Epithelial cell of esophagus (primary cell): ENCODE measurements at regions not wholly inside any gene's neighbourhood (a gene's known extent, or its start where the extent isn't known, plus 50 kb on each side); places are given as distances from the start of the nearest gene placed in this dataset.

ENCODE experiments used
- DNase-seq: peaks from one replicate; pipeline ENCODE4 v3.0.0; 2010; ENCODE audit warnings: low read depth
- H3K4me3 ChIP-seq: 2 replicates; pipeline ENCODE4 v1.5.1; 2011; ENCODE audit warnings: mild to moderate bottlenecking, low read length, control low read depth
- TF ChIP-seq, protein P1 (sequence below): IDR thresholded peaks from 2 replicates; pipeline ENCODE4 v1.5.1; 2011; ENCODE audit warnings: low read depth, mild to moderate bottlenecking, low read length, control low read depth, inconsistent platforms; ENCODE audit not compliant: insufficient read depth; ENCODE audit errors: missing control alignments

DNA sequence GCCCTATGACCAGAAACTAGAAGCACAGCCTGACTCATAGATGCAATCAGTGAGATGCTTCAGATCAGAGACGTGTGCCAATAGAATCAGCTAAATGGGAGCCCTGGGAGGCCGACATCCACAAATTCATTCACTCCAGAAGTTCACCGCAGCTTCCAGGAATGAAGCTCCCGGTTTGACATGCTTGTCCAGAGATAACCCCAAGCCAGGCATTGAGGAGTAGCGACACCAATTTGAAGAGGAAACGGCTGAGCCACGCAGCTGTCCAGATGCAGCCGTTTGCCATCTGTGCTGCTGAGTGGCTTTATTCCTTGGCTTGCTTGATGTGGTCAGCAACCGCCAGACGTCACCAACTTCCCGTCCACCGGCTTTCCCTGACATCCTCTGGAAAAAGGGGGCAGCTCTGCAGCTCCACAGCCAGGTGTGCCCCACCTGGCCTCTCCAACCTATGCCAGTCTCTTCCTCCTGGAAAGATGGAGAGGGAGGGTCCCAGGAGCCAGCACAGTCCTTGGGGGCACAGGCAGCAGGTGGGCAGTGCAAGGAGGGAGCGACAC, 123.9 kb upstream of the OPCML start:
- no peak overlapping the region for H3K4me3 ChIP-seq
- TF ChIP-seq, protein P1, sequence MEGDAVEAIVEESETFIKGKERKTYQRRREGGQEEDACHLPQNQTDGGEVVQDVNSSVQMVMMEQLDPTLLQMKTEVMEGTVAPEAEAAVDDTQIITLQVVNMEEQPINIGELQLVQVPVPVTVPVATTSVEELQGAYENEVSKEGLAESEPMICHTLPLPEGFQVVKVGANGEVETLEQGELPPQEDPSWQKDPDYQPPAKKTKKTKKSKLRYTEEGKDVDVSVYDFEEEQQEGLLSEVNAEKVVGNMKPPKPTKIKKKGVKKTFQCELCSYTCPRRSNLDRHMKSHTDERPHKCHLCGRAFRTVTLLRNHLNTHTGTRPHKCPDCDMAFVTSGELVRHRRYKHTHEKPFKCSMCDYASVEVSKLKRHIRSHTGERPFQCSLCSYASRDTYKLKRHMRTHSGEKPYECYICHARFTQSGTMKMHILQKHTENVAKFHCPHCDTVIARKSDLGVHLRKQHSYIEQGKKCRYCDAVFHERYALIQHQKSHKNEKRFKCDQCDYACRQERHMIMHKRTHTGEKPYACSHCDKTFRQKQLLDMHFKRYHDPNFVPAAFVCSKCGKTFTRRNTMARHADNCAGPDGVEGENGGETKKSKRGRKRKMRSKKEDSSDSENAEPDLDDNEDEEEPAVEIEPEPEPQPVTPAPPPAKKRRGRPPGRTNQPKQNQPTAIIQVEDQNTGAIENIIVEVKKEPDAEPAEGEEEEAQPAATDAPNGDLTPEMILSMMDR: no peak
- no peak for DNase-seq

DNA sequence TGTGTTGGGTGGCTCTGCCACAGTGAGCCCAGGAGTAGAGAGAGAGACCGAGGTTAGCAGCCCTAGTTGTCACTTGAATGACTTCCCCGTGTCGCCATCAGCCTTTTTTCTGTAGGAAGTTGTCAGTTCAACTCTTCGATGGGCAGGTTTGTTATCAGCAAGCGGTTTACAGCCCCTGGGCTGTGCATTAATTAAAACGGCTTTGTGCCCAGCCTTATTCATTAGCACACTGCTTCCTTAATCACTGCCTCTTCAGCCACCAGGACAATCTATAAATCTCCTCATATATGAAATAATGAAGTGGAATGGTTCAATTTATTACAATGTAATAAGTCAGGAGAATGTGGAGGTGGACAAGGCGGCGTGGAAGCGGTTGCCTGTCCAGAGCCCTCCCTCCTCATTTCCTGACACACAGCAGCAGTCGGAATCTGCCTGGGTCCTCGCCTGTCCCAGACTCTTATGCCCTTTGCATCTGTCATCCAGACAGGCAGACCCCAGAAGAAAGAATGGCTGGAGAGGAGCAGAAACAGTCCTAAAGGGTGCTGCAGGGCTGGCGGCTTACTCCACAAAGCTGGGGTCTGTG, 122.4 kb upstream of the OPCML start:
- no peak overlapping the region for H3K4me3 ChIP-seq
- DNase-seq: no peak
- TF ChIP-seq, protein P1: no peak

GRCh38 chr11:133653336-133653735, 121.0 kb upstream of the OPCML start:
- H3K4me3 ChIP-seq: no peak overlapping the region
- no peak for DNase-seq
- TF ChIP-seq, protein P1: no peak

GRCh38 chr11:133650082-133650481, 117.8 kb upstream of the OPCML start:
- DNase-seq: no peak
- TF ChIP-seq, protein P1: no peak
- no peak overlapping the region for H3K4me3 ChIP-seq

DNA sequence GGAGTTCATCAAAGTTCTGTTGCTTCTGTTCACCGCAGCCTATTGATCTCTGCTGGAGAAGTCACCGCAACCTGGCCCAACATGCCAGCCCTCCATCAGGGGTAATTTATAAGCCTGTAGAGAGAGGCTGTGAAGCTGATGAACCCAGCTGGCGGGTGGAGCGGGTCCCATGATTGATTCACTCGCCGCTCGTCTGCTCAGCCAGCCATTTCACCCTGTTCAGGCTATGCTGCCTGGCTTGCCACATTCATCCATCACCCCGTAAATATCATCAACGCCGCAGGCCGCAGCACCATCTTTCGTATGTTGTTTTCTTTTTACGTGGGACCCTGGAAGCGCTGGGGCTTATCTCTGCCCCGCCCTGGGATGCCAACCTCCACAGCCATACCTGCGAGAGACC, 116.7 kb upstream of the OPCML start:
- DNase-seq: no peak
- TF ChIP-seq, protein P1: no peak
- no peak overlapping the region for H3K4me3 ChIP-seq

- H3K4me3 ChIP-seq: no peak overlapping the region
- TF ChIP-seq, protein P1: no peak
Measured at GRCh38 chr11:133639408-133639807, 107.1 kb upstream of the OPCML start.

DNA sequence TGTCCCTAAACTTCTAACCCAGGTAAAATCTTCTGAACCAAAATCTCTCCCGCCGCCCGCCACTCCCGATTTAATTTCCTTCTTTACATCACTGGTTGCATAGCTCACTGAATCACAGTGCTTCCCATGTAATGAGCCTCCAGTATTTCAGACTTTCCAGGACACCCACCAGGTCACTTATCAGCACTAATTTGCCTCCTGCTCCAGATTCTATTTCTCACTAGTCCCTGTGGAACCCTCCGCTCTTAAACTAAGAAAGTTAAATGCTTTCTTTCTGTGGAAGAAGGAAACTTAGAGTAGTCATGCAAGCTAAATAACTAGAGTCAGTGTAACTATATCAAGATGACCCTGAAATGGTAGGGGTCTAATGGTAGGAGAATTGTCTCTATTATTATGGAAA, 106.6 kb upstream of the OPCML start:
- H3K4me3 ChIP-seq: no peak overlapping the region
- DNase-seq: no peak
- TF ChIP-seq, protein P1: no peak

More at GRCh38 chr11:133639408-133639807, 107.1 kb upstream of the OPCML start:
- DNase-seq: no peak
